ENCODE measurements at regions not wholly inside any gene's neighbourhood (a gene's known extent, or its start where the extent isn't known, plus 50 kb on each side); places are given as distances from the start of the nearest gene placed in this dataset.

DNA sequence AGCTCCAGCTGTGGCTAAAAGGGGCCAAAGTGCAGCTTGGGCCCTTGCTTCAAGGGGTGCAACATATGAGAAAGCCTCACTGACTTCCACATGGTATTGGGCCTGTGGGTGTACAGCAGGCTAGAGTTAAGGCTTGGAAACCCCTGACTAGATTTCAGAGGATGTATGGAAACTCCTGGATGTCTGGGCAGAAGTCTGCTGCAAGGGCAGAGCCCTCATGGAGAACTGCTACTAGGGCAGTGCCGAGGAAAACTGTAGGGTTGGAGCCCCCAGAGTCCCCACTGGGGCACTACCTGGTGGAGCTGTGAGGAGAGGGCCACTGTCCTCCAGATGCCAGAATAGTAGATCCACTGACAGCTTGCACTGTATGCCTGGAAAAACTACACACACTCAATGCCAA, 69.5 kb downstream of the XCL2 start:
- Histone ChIP-seq H2BK5ac (ENCODE audit: low read depth, low read length) (no peak overlapping the region), H3K27ac (ENCODE audit: low read depth, low read length) (no peak overlapping the region), H3K36me3 (ENCODE audit: control insufficient read depth in 2 of 4, insufficient read depth in 4 of 4, low read length in 3 of 4) (no peaks in the 10 kb centered on the region), H2BK20ac (ENCODE audit: low read length) (no peak overlapping the region), H3K56ac (replicated peaks; ENCODE audit: insufficient read length, low read depth, low read length) (no peak overlapping the region), H3K9ac (replicated peaks in 1 of 4; ENCODE audit: extremely low read depth in 1 of 4, low read depth in 3 of 4, low read length in 3 of 4) (no peak overlapping the region), H2AK5ac (ENCODE audit: low read depth, low read length) (peak overlapping the region; percentile 53; the same call in 1 of the 2 replicates), H3K4me3 (ENCODE audit: extremely low read depth in 1 of 4, insufficient read depth in 2 of 4, low read depth in 3 of 4, low read length in 4 of 4) (no peak overlapping the region), H2BK120ac (replicated peaks; ENCODE audit: low read depth, low read length) (no peak overlapping the region), H3K4me1 (replicated peaks in 1 of 4; ENCODE audit: control insufficient read depth in 3 of 4, insufficient read depth in 4 of 4, low read length in 3 of 4) (no peaks in the 10 kb centered on the region), H2BK15ac (ENCODE audit: low read length) (no peak overlapping the region), H3K27me3 (replicated peaks in 1 of 4; ENCODE audit: control insufficient read depth in 3 of 4, extremely low read depth in 1 of 4, insufficient read depth in 3 of 4, low read length in 3 of 4) (no peaks in the 10 kb centered on the region), H3K79me2 (ENCODE audit: control insufficient read depth in 1 of 2, insufficient read depth in 2 of 2, low read length in 2 of 2) (no peaks in the 10 kb centered on the region), H4K5ac (ENCODE audit: insufficient read length, low read depth, low read length) (no peak overlapping the region), H3K14ac (ENCODE audit: insufficient read length) (no peak overlapping the region), H2BK12ac (ENCODE audit: low read depth, low read length) (no peak overlapping the region), H3K23ac (ENCODE audit: insufficient read length) (no peak overlapping the region), H3K4me2 (ENCODE audit: insufficient read depth in 1 of 2, low read depth in 2 of 2, low read length in 2 of 2) (no peak overlapping the region), H3K79me1 (ENCODE audit: low read depth, low read length) (no peaks in the 10 kb centered on the region), H3K18ac (ENCODE audit: extremely low read depth, low read length) (no peak overlapping the region), H4K8ac (ENCODE audit: extremely low read depth, insufficient read depth, low read length) (no peak overlapping the region), H4K20me1 (replicated peaks in 1 of 2; ENCODE audit: control insufficient read depth in 1 of 2, insufficient read depth in 2 of 2, low read length in 2 of 2) (no peaks in the 10 kb centered on the region), H3K23me2 (ENCODE audit: low read depth, low read length) (no peaks in the 10 kb centered on the region), H4K91ac (replicated peaks; ENCODE audit: insufficient read length, low read length) (no peak overlapping the region), H2AFZ (ENCODE audit: low read length) (no peak overlapping the region), H3K9me3 (ENCODE audit: insufficient read depth in 2 of 2, low read depth in 1 of 2, low read length in 1 of 2) (peaks cover 7 to 13% of the 10 kb centered on the region in 2 experiments; a peak in 3 of 4 replicates), H3K4ac (replicated peaks; ENCODE audit: insufficient read length, low read depth, low read length) (no peak overlapping the region)
- FAIRE-seq (no peak), DNase-seq (ENCODE audit: low read depth in 1 of 2, low spot score in 2 of 2) (no peak)
- no peak for TF ChIP-seq SP4 (IDR thresholded peaks at IDR 0.05; ENCODE audit: low read length)
- no peak for TF ChIP-seq SP1 (IDR thresholded peaks at IDR 0.05; ENCODE audit: low read depth, low read length)
- WGBS, 2 experiments (ENCODE audit: extremely low coverage in 1 of 2, insufficient coverage in 1 of 2, insufficient read length in 1 of 2, insufficient replicate concordance in 2 of 2, low coverage in 1 of 2, low lambda C conversion rate in 2 of 2, missing lambda C conversion rate in 1 of 2): 80% methylated on average over 1 of the region's 1 CpG; no CpG with 5 or more reads in 1 of the 2 experiments
- POLR2A ChIA-PET (ENCODE audit: partially characterized antibody): no interaction called here
- CTCF ChIA-PET (ENCODE audit: partially characterized antibody): interaction anchor here (1.0 kb wide), 1 partner anchor 15 kb away, joined by 3 read pairs; no protein-coding TSS in a partner anchor

All from H1 (cell line).